GM12878 (cell line): ENCODE measurements at regions not wholly inside any gene's neighbourhood (a gene's known extent, or its start where the extent isn't known, plus 50 kb on each side); places are given as distances from the start of the nearest gene placed in this dataset.

ENCODE experiments used
- TF ChIP-seq, protein P1 (sequence below): fragments of 150-350 bp; IDR thresholded peaks from 2 replicates; pipeline ENCODE4 v1.6.1; 2016; ENCODE audit warnings: low read depth, low read length
- TF ChIP-seq, protein P2 (sequence below), 3 experiments: IDR thresholded peaks in 2 of 3; conservative IDR thresholded peaks in 1 of 3; 2 replicates each; pipeline ENCODE4 v1.5.1; 2011; ENCODE audit warnings: low read depth in 3 of 3, low read length in 3 of 3, mild to moderate bottlenecking in 3 of 3, control low read depth in 2 of 3, moderate library complexity in 2 of 3, inconsistent platforms in 1 of 3, mixed read lengths in 1 of 3; ENCODE audit not compliant: control insufficient read depth in 2 of 3, insufficient read depth in 1 of 3; ENCODE audit errors: extremely low read depth in 1 of 3

DNA sequence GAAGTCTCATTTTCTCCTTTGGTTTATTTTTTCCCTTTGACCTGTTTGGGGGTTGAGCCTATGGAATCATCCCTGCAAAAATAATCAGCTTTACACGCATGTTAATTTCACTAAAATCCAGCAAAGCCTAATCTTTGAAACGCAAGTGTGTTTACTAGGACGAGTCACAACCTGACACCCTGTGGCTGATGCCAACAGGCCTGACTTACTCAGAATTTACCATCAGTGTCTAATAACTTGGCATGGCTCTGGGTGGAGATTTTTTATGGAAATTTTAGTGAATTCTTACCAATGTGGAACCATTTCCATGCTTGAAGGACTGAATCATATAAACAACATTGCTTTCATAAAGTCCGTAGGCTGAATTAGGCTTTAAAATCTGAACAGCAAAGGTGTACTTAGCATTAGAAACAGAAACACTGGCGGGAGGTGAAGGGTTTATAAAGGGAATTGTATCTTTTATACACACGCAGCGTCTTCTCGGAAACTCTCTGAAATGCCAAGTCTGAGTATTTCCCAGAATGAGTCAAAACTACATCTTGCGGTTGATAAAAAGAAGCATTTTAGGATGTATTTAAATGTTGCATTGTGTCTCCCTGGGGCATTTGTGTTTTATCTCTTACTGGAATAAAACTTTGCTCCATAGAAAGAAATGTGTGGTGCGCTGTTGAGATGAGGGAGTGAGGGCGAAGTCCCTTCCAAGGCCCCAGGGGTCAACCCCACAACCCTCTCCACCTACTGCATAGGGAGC lies 81.2 kb downstream of the DACT2 start:
- TF ChIP-seq, protein P1, sequence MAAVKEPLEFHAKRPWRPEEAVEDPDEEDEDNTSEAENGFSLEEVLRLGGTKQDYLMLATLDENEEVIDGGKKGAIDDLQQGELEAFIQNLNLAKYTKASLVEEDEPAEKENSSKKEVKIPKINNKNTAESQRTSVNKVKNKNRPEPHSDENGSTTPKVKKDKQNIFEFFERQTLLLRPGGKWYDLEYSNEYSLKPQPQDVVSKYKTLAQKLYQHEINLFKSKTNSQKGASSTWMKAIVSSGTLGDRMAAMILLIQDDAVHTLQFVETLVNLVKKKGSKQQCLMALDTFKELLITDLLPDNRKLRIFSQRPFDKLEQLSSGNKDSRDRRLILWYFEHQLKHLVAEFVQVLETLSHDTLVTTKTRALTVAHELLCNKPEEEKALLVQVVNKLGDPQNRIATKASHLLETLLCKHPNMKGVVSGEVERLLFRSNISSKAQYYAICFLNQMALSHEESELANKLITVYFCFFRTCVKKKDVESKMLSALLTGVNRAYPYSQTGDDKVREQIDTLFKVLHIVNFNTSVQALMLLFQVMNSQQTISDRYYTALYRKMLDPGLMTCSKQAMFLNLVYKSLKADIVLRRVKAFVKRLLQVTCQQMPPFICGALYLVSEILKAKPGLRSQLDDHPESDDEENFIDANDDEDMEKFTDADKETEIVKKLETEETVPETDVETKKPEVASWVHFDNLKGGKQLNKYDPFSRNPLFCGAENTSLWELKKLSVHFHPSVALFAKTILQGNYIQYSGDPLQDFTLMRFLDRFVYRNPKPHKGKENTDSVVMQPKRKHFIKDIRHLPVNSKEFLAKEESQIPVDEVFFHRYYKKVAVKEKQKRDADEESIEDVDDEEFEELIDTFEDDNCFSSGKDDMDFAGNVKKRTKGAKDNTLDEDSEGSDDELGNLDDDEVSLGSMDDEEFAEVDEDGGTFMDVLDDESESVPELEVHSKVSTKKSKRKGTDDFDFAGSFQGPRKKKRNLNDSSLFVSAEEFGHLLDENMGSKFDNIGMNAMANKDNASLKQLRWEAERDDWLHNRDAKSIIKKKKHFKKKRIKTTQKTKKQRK, result no peak
- TF ChIP-seq, protein P2, sequence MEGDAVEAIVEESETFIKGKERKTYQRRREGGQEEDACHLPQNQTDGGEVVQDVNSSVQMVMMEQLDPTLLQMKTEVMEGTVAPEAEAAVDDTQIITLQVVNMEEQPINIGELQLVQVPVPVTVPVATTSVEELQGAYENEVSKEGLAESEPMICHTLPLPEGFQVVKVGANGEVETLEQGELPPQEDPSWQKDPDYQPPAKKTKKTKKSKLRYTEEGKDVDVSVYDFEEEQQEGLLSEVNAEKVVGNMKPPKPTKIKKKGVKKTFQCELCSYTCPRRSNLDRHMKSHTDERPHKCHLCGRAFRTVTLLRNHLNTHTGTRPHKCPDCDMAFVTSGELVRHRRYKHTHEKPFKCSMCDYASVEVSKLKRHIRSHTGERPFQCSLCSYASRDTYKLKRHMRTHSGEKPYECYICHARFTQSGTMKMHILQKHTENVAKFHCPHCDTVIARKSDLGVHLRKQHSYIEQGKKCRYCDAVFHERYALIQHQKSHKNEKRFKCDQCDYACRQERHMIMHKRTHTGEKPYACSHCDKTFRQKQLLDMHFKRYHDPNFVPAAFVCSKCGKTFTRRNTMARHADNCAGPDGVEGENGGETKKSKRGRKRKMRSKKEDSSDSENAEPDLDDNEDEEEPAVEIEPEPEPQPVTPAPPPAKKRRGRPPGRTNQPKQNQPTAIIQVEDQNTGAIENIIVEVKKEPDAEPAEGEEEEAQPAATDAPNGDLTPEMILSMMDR (IDR thresholded peaks at IDR 0.05 in 2 of 3, conservative IDR thresholded peaks at IDR 0.05 in 1 of 3; ENCODE audit: control insufficient read depth in 2 of 3, extremely low read depth in 1 of 3, insufficient read depth in 1 of 3, low read depth in 3 of 3, low read length in 3 of 3), result no peak
